Endothelial cell of umbilical vein (primary cell): ENCODE measurements at regions not wholly inside any gene's neighbourhood (a gene's known extent, or its start where the extent isn't known, plus 50 kb on each side); places are given as distances from the start of the nearest gene placed in this dataset.

ENCODE experiments used
- CTCF ChIP-seq, 2 donors: IDR thresholded peaks; 1 replicate in 1 of 2; 2 replicates in 1 of 2; pipeline ENCODE4 v1.5.1; 2011; ENCODE audit warnings: low read length in 2 of 2, mild to moderate bottlenecking in 2 of 2, moderate library complexity in 2 of 2, control low read depth in 1 of 2, inconsistent platforms in 1 of 2, low read depth in 1 of 2; ENCODE audit not compliant: insufficient read depth in 1 of 2; ENCODE audit errors: extremely low read depth in 1 of 2
- EZH2 ChIP-seq: IDR thresholded peaks from 2 replicates; pipeline ENCODE4 v1.6.1; 2012; ENCODE audit warnings: borderline replicate concordance, low read depth, mild to moderate bottlenecking, moderate library complexity, low read length, inconsistent platforms; ENCODE audit not compliant: severe bottlenecking
- FOS ChIP-seq: IDR thresholded peaks from 2 replicates; pipeline ENCODE4 v1.6.1; 2011; ENCODE audit warnings: mild to moderate bottlenecking, low read length, moderate library complexity, borderline replicate concordance; ENCODE audit not compliant: insufficient read depth
- GATA2 ChIP-seq: IDR thresholded peaks from 2 replicates; pipeline ENCODE4 v1.7.0; 2011; ENCODE audit warnings: low read depth, mild to moderate bottlenecking, moderate library complexity, mixed read lengths, low read length; ENCODE audit not compliant: insufficient read length, insufficient read depth
- JUN ChIP-seq: IDR thresholded peaks from 2 replicates; pipeline ENCODE4 v1.6.1; 2011; ENCODE audit warnings: borderline replicate concordance, low read depth; ENCODE audit not compliant: insufficient read length, insufficient read depth
- MAX ChIP-seq: IDR thresholded peaks from 2 replicates; pipeline ENCODE4 v1.6.1; 2011; ENCODE audit not compliant: insufficient read depth, insufficient read length
- MYC ChIP-seq: IDR thresholded peaks from one replicate; pipeline ENCODE4 v1.6.1; 2011; ENCODE audit warnings: mild to moderate bottlenecking, low read depth, low read length
- POLR2A ChIP-seq: IDR thresholded peaks from 2 replicates; pipeline ENCODE4 v1.6.1; 2012; ENCODE audit warnings: low read depth, mild to moderate bottlenecking, control low read depth, low read length
- POLR2AphosphoS5 ChIP-seq: IDR thresholded peaks from 2 replicates; pipeline ENCODE4 v1.6.1; 2012; ENCODE audit warnings: low read depth, mild to moderate bottlenecking, control low read depth, low read length, moderate library complexity; ENCODE audit not compliant: insufficient read depth

GRCh38 chr4:38598489-38598888 lies 65.5 kb upstream of the KLF3 start:
- no peak for TF ChIP-seq JUN
- no peak for TF ChIP-seq POLR2A
- TF ChIP-seq CTCF (IDR thresholded peaks at IDR 0.05; ENCODE audit: extremely low read depth in 1 of 2, insufficient read depth in 1 of 2, low read depth in 1 of 2, low read length in 2 of 2): no peak
- no peak for TF ChIP-seq GATA2
- TF ChIP-seq EZH2: no peak
- TF ChIP-seq MYC: no peak
- TF ChIP-seq POLR2AphosphoS5: no peak
- no peak for TF ChIP-seq FOS
- TF ChIP-seq MAX: no peak
